Heart right ventricle (tissue), 16 donors: ENCODE measurements at regions not wholly inside any gene's neighbourhood (a gene's known extent, or its start where the extent isn't known, plus 50 kb on each side); places are given as distances from the start of the nearest gene placed in this dataset.

ENCODE experiments used
- ATAC-seq, 8 donors: fragments of 200-7000 bp; cut with Tn5 transposase; one replicate each; pipeline ENCODE4 v1.9.1; 2020; ENCODE audit warnings: mild to moderate bottlenecking in 8 of 8, moderate library complexity in 8 of 8, moderate number of reproducible peaks in 1 of 8
- DNase-seq, 2 donors: peaks; one replicate each; pipeline ENCODE4 v3.0.0-alpha.2; 2020
- H3K27ac ChIP-seq, 10 donors: fragments of 200-600 bp; sonication (generic) in 2 of 10; one replicate each; pipeline versions ENCODE4 v1.5.0 to v1.8.0; 2020 to 2022; ENCODE audit warnings: mild to moderate bottlenecking in 3 of 10
- H3K27me3 ChIP-seq, 7 donors: fragments of 200-600 bp; one replicate each; pipeline ENCODE4 v1.8.0; 2021 to 2022; ENCODE audit warnings: mild to moderate bottlenecking in 2 of 7
- H3K36me3 ChIP-seq, 9 donors: fragments of 200-600 bp; sonication (generic) in 1 of 9; one replicate each; pipeline versions ENCODE4 v1.5.0 to v1.8.0; 2020 to 2022; ENCODE audit warnings: mild to moderate bottlenecking in 2 of 9
- H3K4me1 ChIP-seq, 9 donors: fragments of 200-600 bp; sonication (generic) in 1 of 9; one replicate each; pipeline versions ENCODE4 v1.5.0 to v1.8.0; 2020 to 2022; ENCODE audit warnings: mild to moderate bottlenecking in 4 of 9
- H3K4me3 ChIP-seq, 10 donors: fragments of 200-600 bp; sonication (generic) in 2 of 10; one replicate each; pipeline versions ENCODE4 v1.5.0 to v1.8.0; 2020 to 2022; ENCODE audit warnings: mild to moderate bottlenecking in 7 of 10, moderate library complexity in 2 of 10
- H3K9me3 ChIP-seq, 11 donors: fragments of 200-600 bp in 10 of 11; sonication (generic) in 2 of 11; one replicate each; pipeline versions ENCODE4 v1.5.0 to v1.8.0; 2013 to 2022; ENCODE audit warnings: mild to moderate bottlenecking in 2 of 11, control low read depth in 1 of 11, moderate library complexity in 1 of 11
- WGBS, 2 donors: extraction: QIAGEN DNeasy Blood & Tissue Kit; methylation state at CpG; one replicate each; pipeline ENCODE4 v1.1.7; 2013; ENCODE audit warnings: inconsistent platforms in 1 of 2; 5-methylcytosine and 5-hydroxymethylcytosine counted together
- intact Hi-C, 10 donors: fragments of 100-400 bp; cut with DNase I; formaldehyde crosslinking; loops; one replicate each; pipeline versions ENCODE4 v1.11.1 to v1.14.2; 2022
- TF ChIP-seq, protein P1 (sequence below), 9 donors: fragments of 200-600 bp; sonication (generic) in 2 of 9; IDR thresholded peaks; one replicate each; pipeline versions ENCODE4 v1.5.0 to v1.8.0; 2021 to 2022; ENCODE audit warnings: antibody characterized with exemption in 9 of 9, mild to moderate bottlenecking in 5 of 9, moderate library complexity in 1 of 9
- donor health status: Arrhythmogenic right ventricular cardiomyopathy.
- donor health status: ischemic (EF 13 %, LVEDD 7.1; RV severe dilation, severe dysfunction).
- donor health status: healthy with polysubstance abuse.
- donor health status: DM: no; HTN: yes; CAD: no.
- donor health status: DM: no; HTN: no; CAD: no.
- donor health status: ischemic (EF 25% LVEDD 6.9; RV normal size, moderate dysfunction).
- donor health status: ischemic (EF 25% LVEDD 5.7; RV mildly dilated, moderate dysfunction).
- donor health status: healthy.
- donor health status: DM: yes; HTN: yes; CAD: no.
- donor health status: Ischemic cardiomyopathy.
- donor health status: ischemic (EF 35%, LVEDD 5.7; RV mildly dilated, moderate dysfunction).
- donor health status: nonischemic (EF 11% LVEDD 7.7; RV severe dilation, severe dysfunction).
- donor health status: DM: yes; HTN: yes; CAD: no.
- donor health status: PGD.
- donor health status: ischemic (EF 29% LVEDD 5.4; RV normal size, mild dysfunction).
- donor health status: nonischemic (EF 23%, LVEDD 6.1; RV moderate dilation, normal function).

DNA sequence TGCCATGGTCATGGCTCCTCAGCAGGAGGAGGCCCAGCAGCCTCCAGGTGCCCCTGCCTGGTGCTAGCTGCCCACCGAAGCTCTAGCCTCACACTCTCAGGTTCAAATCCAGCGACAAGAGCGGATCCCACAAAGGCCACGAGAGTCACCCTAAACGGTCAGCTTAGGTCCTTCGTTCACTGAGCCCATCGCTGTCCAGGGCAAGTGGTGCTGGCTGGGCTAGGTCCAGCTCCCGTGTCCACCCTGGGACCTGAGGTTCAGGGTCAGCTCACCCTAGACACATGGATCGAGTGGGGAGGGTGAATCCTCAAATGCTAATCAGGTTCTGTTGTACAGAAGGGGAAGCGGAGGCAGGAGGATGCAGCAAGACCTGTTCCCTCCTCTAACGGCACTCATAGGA lies 171.9 kb upstream of the SULF2 start:
- intact Hi-C loops = no loop called here
- 85 to 86% methylated on average over 11 of the region's 11 CpGs for WGBS, 2 donors
- no peaks in the 10 kb centered on the region for H3K36me3 ChIP-seq
- H3K27me3 ChIP-seq = peaks cover 0 to 16% (median 0%) of the 10 kb centered on the region in 7 donors
- no peaks in the 10 kb centered on the region for H3K9me3 ChIP-seq
- TF ChIP-seq, protein P1, sequence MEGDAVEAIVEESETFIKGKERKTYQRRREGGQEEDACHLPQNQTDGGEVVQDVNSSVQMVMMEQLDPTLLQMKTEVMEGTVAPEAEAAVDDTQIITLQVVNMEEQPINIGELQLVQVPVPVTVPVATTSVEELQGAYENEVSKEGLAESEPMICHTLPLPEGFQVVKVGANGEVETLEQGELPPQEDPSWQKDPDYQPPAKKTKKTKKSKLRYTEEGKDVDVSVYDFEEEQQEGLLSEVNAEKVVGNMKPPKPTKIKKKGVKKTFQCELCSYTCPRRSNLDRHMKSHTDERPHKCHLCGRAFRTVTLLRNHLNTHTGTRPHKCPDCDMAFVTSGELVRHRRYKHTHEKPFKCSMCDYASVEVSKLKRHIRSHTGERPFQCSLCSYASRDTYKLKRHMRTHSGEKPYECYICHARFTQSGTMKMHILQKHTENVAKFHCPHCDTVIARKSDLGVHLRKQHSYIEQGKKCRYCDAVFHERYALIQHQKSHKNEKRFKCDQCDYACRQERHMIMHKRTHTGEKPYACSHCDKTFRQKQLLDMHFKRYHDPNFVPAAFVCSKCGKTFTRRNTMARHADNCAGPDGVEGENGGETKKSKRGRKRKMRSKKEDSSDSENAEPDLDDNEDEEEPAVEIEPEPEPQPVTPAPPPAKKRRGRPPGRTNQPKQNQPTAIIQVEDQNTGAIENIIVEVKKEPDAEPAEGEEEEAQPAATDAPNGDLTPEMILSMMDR (IDR thresholded peaks at IDR 0.05) = no peak
- H3K4me3 ChIP-seq = no peak overlapping the region
- H3K27ac ChIP-seq = peak overlapping the region in 1 of 10 donors; percentile 39
- ATAC-seq (peak in 2 of 8 donors; percentile 5 to 24), DNase-seq (no peak)
- H3K4me1 ChIP-seq = peaks cover 0 to 26% (median 4%) of the 10 kb centered on the region in 9 donors

DNA sequence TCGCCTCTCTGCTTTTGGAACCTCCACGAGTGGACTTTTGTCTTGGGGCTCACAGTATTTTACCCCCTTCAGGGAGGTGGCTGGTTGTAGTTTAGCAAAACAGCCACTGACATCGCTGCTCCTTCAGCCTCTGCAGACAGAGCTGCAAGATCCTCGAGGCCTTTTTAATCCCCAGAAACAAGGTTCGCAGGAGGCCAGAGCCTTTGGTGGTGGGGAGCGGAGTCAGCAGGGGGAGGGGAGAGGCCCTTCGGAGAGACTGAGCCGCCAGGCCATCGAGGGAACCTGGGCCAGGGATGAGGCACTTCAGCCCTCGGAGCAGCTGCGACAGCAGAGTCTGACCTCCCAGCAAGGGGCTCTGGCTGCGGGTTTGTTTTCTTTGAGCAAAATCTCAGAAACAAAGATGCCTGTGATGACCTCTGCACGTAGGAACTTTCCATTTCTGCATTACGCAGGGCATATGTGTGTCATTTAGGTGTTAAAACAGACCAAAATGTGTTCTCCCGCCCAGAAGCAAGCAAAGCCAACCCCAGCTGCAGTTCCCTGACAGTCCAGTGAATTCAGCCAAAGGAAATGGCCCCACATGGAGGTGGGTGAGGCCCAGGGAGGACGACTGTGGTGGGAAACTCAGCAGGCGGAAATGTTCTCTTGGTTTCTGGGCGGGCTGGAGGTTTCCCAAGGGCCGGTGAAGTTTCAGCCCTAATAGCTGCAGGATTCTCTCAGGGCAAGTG lies 171.2 kb upstream of the SULF2 start:
- peak overlapping the region in 1 of 10 donors; percentile 39 for H3K27ac ChIP-seq
- TF ChIP-seq, protein P1 (IDR thresholded peaks at IDR 0.05) = no peak
- no peaks in the 10 kb centered on the region for H3K9me3 ChIP-seq
- H3K27me3 ChIP-seq = peaks cover 0 to 16% (median 0%) of the 10 kb centered on the region in 7 donors
- DNase-seq (peak in 1 of 2 donors; percentile 70), ATAC-seq (peak in 7 of 8 donors; percentile 45 to 87 (median 73))
- H3K4me1 ChIP-seq = peaks cover 0 to 26% (median 5%) of the 10 kb centered on the region in 9 donors
- H3K4me3 ChIP-seq = no peak overlapping the region
- no peaks in the 10 kb centered on the region for H3K36me3 ChIP-seq
- 55 to 61% methylated on average over 19 of the region's 19 CpGs for WGBS, 2 donors
- intact Hi-C loops = no loop called here

DNA sequence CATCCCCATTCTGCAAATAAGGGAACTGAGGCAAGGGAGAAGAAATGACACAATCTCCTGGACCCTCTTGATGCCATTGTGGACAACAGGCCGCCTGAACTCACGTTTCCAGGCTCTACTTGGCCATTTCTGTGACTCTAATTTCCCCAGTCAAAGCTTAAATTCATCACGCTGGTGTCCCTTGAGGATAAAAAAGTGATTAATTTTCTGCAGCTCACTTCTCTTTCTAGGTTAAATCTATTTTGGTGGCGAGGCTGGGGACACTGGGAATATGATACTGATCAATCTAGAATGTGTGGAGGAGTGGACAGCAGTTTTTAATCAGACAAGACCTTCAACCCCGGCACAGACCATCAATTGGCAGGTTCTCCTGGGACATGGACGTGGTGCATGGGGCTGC lies 168.2 kb upstream of the SULF2 start:
- no peaks in the 10 kb centered on the region for H3K36me3 ChIP-seq
- no peak for ATAC-seq
- H3K9me3 ChIP-seq = no peaks in the 10 kb centered on the region
- H3K27ac ChIP-seq = no peak overlapping the region
- peaks cover 0 to 32% (median 12%) of the 10 kb centered on the region in 9 donors for H3K4me1 ChIP-seq
- no peak for DNase-seq
- H3K27me3 ChIP-seq = peaks cover 0 to 17% (median 0%) of the 10 kb centered on the region in 7 donors
- no peak overlapping the region for H3K4me3 ChIP-seq
- intact Hi-C loops = no loop called here
- WGBS, 2 donors = 79 to 85% methylated on average over 6 of the region's 6 CpGs
- TF ChIP-seq, protein P1 (IDR thresholded peaks at IDR 0.05) = no peak

DNA sequence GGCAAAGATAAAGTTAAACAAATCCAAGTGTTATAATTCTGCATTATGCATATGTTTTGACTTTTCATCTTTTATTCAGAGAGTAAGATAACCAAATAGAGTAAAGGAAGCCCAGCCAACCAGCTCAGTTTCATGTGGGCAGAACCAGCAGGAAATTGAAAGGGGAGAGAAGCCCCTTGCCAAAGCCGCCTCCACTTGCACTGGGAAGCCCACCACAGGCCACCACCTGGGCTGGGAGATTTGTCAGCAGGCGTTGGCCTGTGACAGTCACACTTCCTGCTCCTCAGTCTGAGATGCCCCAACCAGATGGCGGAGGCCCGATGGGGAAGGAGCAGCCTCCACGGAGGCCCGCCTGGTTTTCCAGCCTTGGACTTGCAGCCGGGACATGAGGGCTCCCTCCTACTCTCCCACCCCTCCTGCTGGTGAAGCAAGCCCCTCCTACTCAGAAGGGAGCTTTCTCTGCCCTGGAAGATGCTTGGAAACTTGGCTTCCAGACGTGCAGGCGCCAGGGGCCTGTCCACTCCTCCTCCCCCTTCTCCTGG lies 166.8 kb upstream of the SULF2 start:
- Histone ChIP-seq H3K27ac (no peak overlapping the region), H3K27me3 (peaks cover 0 to 16% (median 0%) of the 10 kb centered on the region in 7 donors), H3K4me1 (peaks cover 0 to 21% (median 8%) of the 10 kb centered on the region in 9 donors), H3K9me3 (no peaks in the 10 kb centered on the region), H3K36me3 (no peaks in the 10 kb centered on the region), H3K4me3 (no peak overlapping the region)
- no peak for DNase-seq
- TF ChIP-seq, protein P1 (IDR thresholded peaks at IDR 0.05) = no peak
- 82 to 90% methylated on average over 9 of the region's 9 CpGs for WGBS, 2 donors
- intact Hi-C loops = no loop called here
- ATAC-seq = no peak
